OCI-LY7 (cell line): ENCODE measurements at regions not wholly inside any gene's neighbourhood (a gene's known extent, or its start where the extent isn't known, plus 50 kb on each side); places are given as distances from the start of the nearest gene placed in this dataset.

Source experiments
- BruUV-seq: library from RNA; stranded (reverse); fragments of 400-500 nt; replicated peaks from 2 replicates; lab custom pipeline; 2021; lab: Mats Ljungman, UMichigan
- CTCF ChIA-PET: fragments of 300-600 bp; sonication (Branson Sonifier 250); formaldehyde crosslinking; loops from one replicate; lab custom pipeline; 2022; ENCODE audit warnings: antibody characterized with exemption; ENCODE audit not compliant: unreplicated experiment; lab: Charles Lee
- POLR2A ChIA-PET: fragments of 300-600 bp; sonication (Branson Sonifier 250); formaldehyde crosslinking; loops from one replicate; lab custom pipeline; 2022; ENCODE audit warnings: antibody characterized with exemption; lab: Charles Lee
- DNase-seq: peaks from one replicate; pipeline ENCODE4 v3.0.0-alpha.2; 2015; ENCODE audit warnings: low spot score
- H2AFZ ChIP-seq: fragments of 200-600 bp; sonication (generic), shearing (Covaris generic); 2 replicates; pipeline ENCODE4 v1.6.1; 2014; ENCODE audit warnings: mild to moderate bottlenecking, antibody characterized with exemption, low read length, moderate library complexity
- H3K27ac ChIP-seq: fragments of 200-600 bp; sonication (generic); 2 replicates; pipeline ENCODE4 v1.5.1; 2014; ENCODE audit warnings: mixed run types, low read depth, mild to moderate bottlenecking, moderate library complexity, low read length, inconsistent platforms; ENCODE audit not compliant: poor library complexity, severe bottlenecking
- H3K36me3 ChIP-seq: fragments of 200-600 bp; sonication (generic); 2 replicates; pipeline ENCODE4 v1.6.1; 2014; ENCODE audit warnings: mild to moderate bottlenecking, antibody characterized with exemption, low read length, moderate library complexity, mixed read lengths; ENCODE audit not compliant: insufficient read depth
- H3K4me1 ChIP-seq: fragments of 200-600 bp; sonication (generic); 2 replicates; pipeline ENCODE4 v1.5.1; 2014; ENCODE audit warnings: mild to moderate bottlenecking, low read length; ENCODE audit not compliant: insufficient read depth, poor library complexity, severe bottlenecking
- H3K4me2 ChIP-seq: fragments of 200-600 bp; sonication (generic); 2 replicates; pipeline ENCODE4 v1.6.1; 2014; ENCODE audit warnings: mild to moderate bottlenecking, low read length
- H3K4me3 ChIP-seq: fragments of 200-600 bp; sonication (generic); 2 replicates; pipeline ENCODE4 v1.5.1; 2014; ENCODE audit warnings: mild to moderate bottlenecking, low read depth, low read length; ENCODE audit not compliant: poor library complexity, severe bottlenecking
- H3K79me2 ChIP-seq: fragments of 200-600 bp; sonication (generic); 2 replicates; pipeline ENCODE4 v1.6.1; 2016; ENCODE audit warnings: low read depth, mild to moderate bottlenecking, low read length, moderate library complexity, mixed read lengths; ENCODE audit not compliant: insufficient read depth
- H3K9me2 ChIP-seq: fragments of 200-600 bp; sonication (generic); 2 replicates; pipeline ENCODE4 v1.6.1; 2016; ENCODE audit warnings: mild to moderate bottlenecking, low read length, mixed read lengths; ENCODE audit not compliant: insufficient read depth
- H3K9me3 ChIP-seq: fragments of 200-600 bp; sonication (generic); 2 replicates; pipeline ENCODE4 v1.6.1; 2014; ENCODE audit warnings: mild to moderate bottlenecking, mixed run types, low read length, mixed read lengths
- H4K20me1 ChIP-seq: fragments of 200-600 bp; sonication (generic); 2 replicates; pipeline ENCODE4 v1.6.1; 2014; ENCODE audit warnings: mild to moderate bottlenecking, antibody characterized with exemption, low read length, moderate library complexity, mixed read lengths; ENCODE audit not compliant: insufficient read depth
- CTCF ChIP-seq: fragments of 200-600 bp; sonication (generic); conservative IDR thresholded peaks from 2 replicates; pipeline ENCODE4 v1.5.1; 2014; ENCODE audit warnings: mild to moderate bottlenecking, antibody characterized with exemption, low read length, moderate library complexity, mixed read lengths
- EZH2phosphoT487 ChIP-seq: fragments of 200-600 bp; sonication (generic); IDR thresholded peaks from 2 replicates; pipeline ENCODE4 v1.6.1; 2018; ENCODE audit warnings: low read depth, borderline replicate concordance, mild to moderate bottlenecking, mixed run types, antibody characterized with exemption, low read length, moderate library complexity, mixed read lengths
- intact Hi-C: fragments of 100-400 bp; cut with micrococcal nuclease; formaldehyde crosslinking; loops from one replicate; pipeline ENCODE4 v1.10.0; 2022; ENCODE audit not compliant: unreplicated experiment

- no peak for DNase-seq
- Histone ChIP-seq H3K4me2 (no peak overlapping the region), H3K79me2 (no peaks in the 10 kb centered on the region), H3K9me2 (no peaks in the 10 kb centered on the region), H2AFZ (no peak overlapping the region), H4K20me1 (no peaks in the 10 kb centered on the region), H3K36me3 (no peaks in the 10 kb centered on the region), H3K9me3 (no peaks in the 10 kb centered on the region), H3K27ac (no peak overlapping the region), H3K4me3 (no peak overlapping the region), H3K4me1 (no peaks in the 10 kb centered on the region)
- ChIA-PET CTCF (no interaction called here), POLR2A (no interaction called here)
- BruUV-seq = no TSS peak
- TF ChIP-seq EZH2phosphoT487 (no peak), CTCF (no peak)
- intact Hi-C loops = no loop called here
Observed at GRCh38 chr13:42497798-42498197, 76.2 kb upstream of the TNFSF11 start.

- no peaks in the 10 kb centered on the region for H3K9me3 ChIP-seq
- H3K4me3 ChIP-seq = no peak overlapping the region
- H3K4me2 ChIP-seq = no peak overlapping the region
- H2AFZ ChIP-seq = no peak overlapping the region
- no TSS peak for BruUV-seq
- intact Hi-C loops = no loop called here
- H3K9me2 ChIP-seq = no peaks in the 10 kb centered on the region
- no peak overlapping the region for H3K27ac ChIP-seq
- H3K79me2 ChIP-seq = no peaks in the 10 kb centered on the region
- ChIA-PET CTCF (no interaction called here), POLR2A (no interaction called here)
- TF ChIP-seq EZH2phosphoT487 (no peak), CTCF (no peak; the same call in 1 of the 2 replicates)
- no peaks in the 10 kb centered on the region for H3K36me3 ChIP-seq
- no peaks in the 10 kb centered on the region for H4K20me1 ChIP-seq
- no peak for DNase-seq
- H3K4me1 ChIP-seq = no peaks in the 10 kb centered on the region
Observed at GRCh38 chr13:42498521-42498920, 75.4 kb upstream of the TNFSF11 start.
